LHCN-M2 (cell line): ENCODE measurements at regions not wholly inside any gene's neighbourhood (a gene's known extent, or its start where the extent isn't known, plus 50 kb on each side); places are given as distances from the start of the nearest gene placed in this dataset.

Source experiments
- DNase-seq: peaks from one replicate; pipeline ENCODE4 v3.0.0-alpha.2; 2012; ENCODE audit warnings: low read depth

- peak; percentile 84 for DNase-seq
Measured at GRCh38 chr2:234677758-234678538, 181.1 kb upstream of the ARL4C start.

GRCh38 chr2:234676783-234677450 lies 180.0 kb upstream of the ARL4C start:
- no peak for DNase-seq

- peak; percentile 40 for DNase-seq
Measured at GRCh38 chr2:234676109-234676782, 179.4 kb upstream of the ARL4C start.

GRCh38 chr2:234674781-234675201 lies 177.9 kb upstream of the ARL4C start:
- DNase-seq, result peak; percentile 77

- peak; percentile 22 for DNase-seq
Measured at GRCh38 chr2:234673961-234674759, 177.3 kb upstream of the ARL4C start.

GRCh38 chr2:234673501-234673900 lies 176.6 kb upstream of the ARL4C start:
- no peak for DNase-seq

GRCh38 chr2:234672498-234673150 lies 175.7 kb upstream of the ARL4C start:
- no peak for DNase-seq

- DNase-seq, result no peak
Measured at GRCh38 chr2:234671716-234672115, 174.8 kb upstream of the ARL4C start.

- DNase-seq, result no peak
Measured at GRCh38 chr2:234671231-234671630, 174.3 kb upstream of the ARL4C start.

GRCh38 chr2:234670806-234671205 lies 173.9 kb upstream of the ARL4C start:
- DNase-seq, result no peak

- peak; percentile 39 for DNase-seq
Measured at GRCh38 chr2:234670052-234670451, 173.2 kb upstream of the ARL4C start.

- DNase-seq, result no peak
Measured at GRCh38 chr2:234669621-234670020, 172.7 kb upstream of the ARL4C start.

GRCh38 chr2:234669001-234669400 lies 172.1 kb upstream of the ARL4C start:
- no peak for DNase-seq

- DNase-seq, result no peak
Measured at GRCh38 chr2:234666911-234667310, 170.0 kb upstream of the ARL4C start.

- no peak for DNase-seq
Measured at GRCh38 chr2:234665304-234665703, 168.4 kb upstream of the ARL4C start.

GRCh38 chr2:234661849-234662248 lies 165.0 kb upstream of the ARL4C start:
- DNase-seq, result no peak

- DNase-seq, result no peak
Measured at GRCh38 chr2:234661175-234661574, 164.3 kb upstream of the ARL4C start.

- DNase-seq, result no peak
Measured at GRCh38 chr2:234655706-234656105, 158.8 kb upstream of the ARL4C start.

GRCh38 chr2:234650911-234651310 lies 154.0 kb upstream of the ARL4C start:
- DNase-seq, result no peak

GRCh38 chr2:234649951-234650350 lies 153.1 kb upstream of the ARL4C start:
- DNase-seq, result no peak

GRCh38 chr2:234643407-234643806 lies 146.5 kb upstream of the ARL4C start:
- no peak for DNase-seq
